B cell (primary cell): ENCODE measurements at regions not wholly inside any gene's neighbourhood (a gene's known extent, or its start where the extent isn't known, plus 50 kb on each side); places are given as distances from the start of the nearest gene placed in this dataset.

Experiments
- EZH2 ChIP-seq: IDR thresholded peaks from 2 replicates; pipeline ENCODE4 v1.6.1; 2012; ENCODE audit warnings: borderline replicate concordance, low read depth, mild to moderate bottlenecking, moderate library complexity, low read length; ENCODE audit not compliant: insufficient read depth, poor library complexity, severe bottlenecking
- TF ChIP-seq, protein P1 (sequence below): fragments of 200-600 bp; IDR thresholded peaks from one replicate; pipeline ENCODE4 v1.8.0; 2022; ENCODE audit warnings: antibody characterized with exemption, mild to moderate bottlenecking

DNA sequence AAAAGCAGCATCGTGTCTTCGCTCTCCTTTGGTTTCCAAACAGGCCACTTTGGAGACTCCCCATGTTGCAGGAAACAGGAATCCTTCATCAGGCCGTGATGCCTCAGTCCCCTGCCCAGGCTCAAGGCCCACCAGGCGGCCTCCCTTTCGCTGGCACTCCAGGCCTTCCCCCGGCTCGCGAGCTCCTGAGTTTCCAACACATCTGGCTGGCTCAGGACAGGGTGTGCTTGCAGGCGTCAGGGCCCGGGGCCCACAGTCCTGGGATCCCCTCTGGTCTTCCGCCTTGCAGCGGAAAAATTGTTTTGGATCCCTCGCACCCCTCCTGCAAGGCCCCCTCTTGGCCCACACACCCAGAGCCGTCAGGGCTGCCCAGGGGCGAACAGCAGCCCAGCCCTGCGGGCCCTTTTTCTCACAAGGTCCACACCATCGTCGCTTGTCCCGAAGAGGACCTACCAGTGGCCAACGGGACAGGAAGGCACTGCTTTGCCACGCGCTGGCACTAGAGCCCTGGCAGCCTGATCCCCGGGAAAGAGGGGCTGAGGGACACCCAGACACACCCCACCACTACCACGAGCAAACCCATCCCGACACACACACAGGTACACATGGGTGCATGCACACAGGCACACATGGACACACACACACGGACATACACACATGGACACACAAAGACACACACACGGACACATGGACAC is 1930.9 kb upstream of the DEFB115 start:
- TF ChIP-seq, protein P1, sequence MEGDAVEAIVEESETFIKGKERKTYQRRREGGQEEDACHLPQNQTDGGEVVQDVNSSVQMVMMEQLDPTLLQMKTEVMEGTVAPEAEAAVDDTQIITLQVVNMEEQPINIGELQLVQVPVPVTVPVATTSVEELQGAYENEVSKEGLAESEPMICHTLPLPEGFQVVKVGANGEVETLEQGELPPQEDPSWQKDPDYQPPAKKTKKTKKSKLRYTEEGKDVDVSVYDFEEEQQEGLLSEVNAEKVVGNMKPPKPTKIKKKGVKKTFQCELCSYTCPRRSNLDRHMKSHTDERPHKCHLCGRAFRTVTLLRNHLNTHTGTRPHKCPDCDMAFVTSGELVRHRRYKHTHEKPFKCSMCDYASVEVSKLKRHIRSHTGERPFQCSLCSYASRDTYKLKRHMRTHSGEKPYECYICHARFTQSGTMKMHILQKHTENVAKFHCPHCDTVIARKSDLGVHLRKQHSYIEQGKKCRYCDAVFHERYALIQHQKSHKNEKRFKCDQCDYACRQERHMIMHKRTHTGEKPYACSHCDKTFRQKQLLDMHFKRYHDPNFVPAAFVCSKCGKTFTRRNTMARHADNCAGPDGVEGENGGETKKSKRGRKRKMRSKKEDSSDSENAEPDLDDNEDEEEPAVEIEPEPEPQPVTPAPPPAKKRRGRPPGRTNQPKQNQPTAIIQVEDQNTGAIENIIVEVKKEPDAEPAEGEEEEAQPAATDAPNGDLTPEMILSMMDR = no peak
- TF ChIP-seq EZH2 = no peak
